Right lobe of liver (tissue), 4 donors: ENCODE measurements at regions not wholly inside any gene's neighbourhood (a gene's known extent, or its start where the extent isn't known, plus 50 kb on each side); places are given as distances from the start of the nearest gene placed in this dataset.

Source experiments
- POLR2A ChIP-seq: fragments of 450-650 bp; IDR thresholded peaks from one replicate; pipeline ENCODE4 v1.6.1; 2017; ENCODE audit warnings: antibody characterized with exemption, mild to moderate bottlenecking
- TF ChIP-seq, protein P1 (sequence below), 4 donors: fragments of 200-600 bp in 3 of 4; fragments of 450-650 bp in 1 of 4; IDR thresholded peaks; one replicate each; pipeline versions ENCODE4 v1.5.1 to v1.8.0; 2016 to 2022; ENCODE audit warnings: antibody characterized with exemption in 4 of 4, mild to moderate bottlenecking in 2 of 4
- donor health status: DM: no; HTN: no; CAD: no.
- donor health status: DM: no; HTN: no; CAD: no.
- donor health status: DM: no; HTN: yes; CAD: no.

DNA sequence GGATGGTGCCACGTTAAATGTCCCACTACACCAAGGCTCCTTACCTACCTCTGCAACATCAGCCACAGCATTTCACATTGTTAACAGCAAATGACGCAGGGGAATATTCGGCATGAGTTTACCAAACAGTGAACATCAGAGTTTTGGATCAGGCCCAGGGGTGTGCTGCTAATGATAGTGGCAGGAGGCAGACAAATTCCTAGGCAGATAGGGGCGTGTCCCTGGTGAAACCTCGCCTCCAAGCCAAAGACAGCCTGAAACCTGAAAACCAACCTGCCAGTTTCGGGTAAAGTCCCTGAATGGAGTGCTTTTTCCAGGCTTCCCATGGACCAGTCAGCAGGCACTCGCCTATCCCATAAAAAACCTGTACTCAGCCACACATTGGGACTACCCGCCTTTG lies 133.6 kb downstream of the SH3BGRL2 start:
- TF ChIP-seq, protein P1, sequence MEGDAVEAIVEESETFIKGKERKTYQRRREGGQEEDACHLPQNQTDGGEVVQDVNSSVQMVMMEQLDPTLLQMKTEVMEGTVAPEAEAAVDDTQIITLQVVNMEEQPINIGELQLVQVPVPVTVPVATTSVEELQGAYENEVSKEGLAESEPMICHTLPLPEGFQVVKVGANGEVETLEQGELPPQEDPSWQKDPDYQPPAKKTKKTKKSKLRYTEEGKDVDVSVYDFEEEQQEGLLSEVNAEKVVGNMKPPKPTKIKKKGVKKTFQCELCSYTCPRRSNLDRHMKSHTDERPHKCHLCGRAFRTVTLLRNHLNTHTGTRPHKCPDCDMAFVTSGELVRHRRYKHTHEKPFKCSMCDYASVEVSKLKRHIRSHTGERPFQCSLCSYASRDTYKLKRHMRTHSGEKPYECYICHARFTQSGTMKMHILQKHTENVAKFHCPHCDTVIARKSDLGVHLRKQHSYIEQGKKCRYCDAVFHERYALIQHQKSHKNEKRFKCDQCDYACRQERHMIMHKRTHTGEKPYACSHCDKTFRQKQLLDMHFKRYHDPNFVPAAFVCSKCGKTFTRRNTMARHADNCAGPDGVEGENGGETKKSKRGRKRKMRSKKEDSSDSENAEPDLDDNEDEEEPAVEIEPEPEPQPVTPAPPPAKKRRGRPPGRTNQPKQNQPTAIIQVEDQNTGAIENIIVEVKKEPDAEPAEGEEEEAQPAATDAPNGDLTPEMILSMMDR (IDR thresholded peaks at IDR 0.05), result no peak
- no peak for TF ChIP-seq POLR2A
